Neural progenitor cell (in vitro differentiated cells): ENCODE measurements at regions not wholly inside any gene's neighbourhood (a gene's known extent, or its start where the extent isn't known, plus 50 kb on each side); places are given as distances from the start of the nearest gene placed in this dataset.
A peak's percentile ranks its signal among the peaks of the same experiment; 100 is the strongest.

Experiments used
- DNase-seq: peaks from one replicate; pipeline ENCODE4 v3.0.0-alpha.2; 2016; ENCODE audit warnings: low spot score
- H2AFZ ChIP-seq: fragments of 200-600 bp; sonication (generic); replicated peaks from 2 replicates; pipeline ENCODE4 v1.6.1; 2016; ENCODE audit warnings: antibody characterized with exemption
- H3F3A ChIP-seq: fragments of 200-600 bp; sonication (generic); 2 replicates; pipeline ENCODE4 v1.6.1; 2016; ENCODE audit warnings: antibody characterized with exemption, low read depth
- H3K27ac ChIP-seq: fragments of 200-600 bp; sonication (generic); 2 replicates; pipeline ENCODE4 v1.5.1; 2016; ENCODE audit warnings: mild to moderate bottlenecking
- H3K27me3 ChIP-seq: fragments of 200-600 bp; sonication (generic); 2 replicates; pipeline ENCODE4 v1.6.1; 2016; ENCODE audit warnings: mild to moderate bottlenecking, moderate library complexity
- H3K36me3 ChIP-seq: fragments of 200-600 bp; sonication (generic); 2 replicates; pipeline ENCODE4 v1.5.1; 2016
- H3K4me1 ChIP-seq: fragments of 200-600 bp; sonication (generic); 2 replicates; pipeline ENCODE4 v1.6.1; 2016; ENCODE audit warnings: mixed run types
- H3K4me2 ChIP-seq: fragments of 200-600 bp; sonication (generic); 2 replicates; pipeline ENCODE4 v1.6.1; 2016
- H3K4me3 ChIP-seq: fragments of 200-600 bp; sonication (generic); 2 replicates; pipeline ENCODE4 v1.5.1; 2016
- H3K79me2 ChIP-seq: fragments of 200-600 bp; sonication (generic); 2 replicates; pipeline ENCODE4 v1.6.1; 2016; ENCODE audit warnings: low read depth
- H3K9ac ChIP-seq: fragments of 200-600 bp; sonication (generic); 2 replicates; pipeline ENCODE4 v1.6.1; 2016
- H3K9me3 ChIP-seq: fragments of 200-600 bp; sonication (generic); 2 replicates; pipeline ENCODE4 v1.5.1; 2016; ENCODE audit warnings: low read depth
- H4K20me1 ChIP-seq: fragments of 200-600 bp; sonication (generic); 2 replicates; pipeline ENCODE4 v1.6.1; 2016; ENCODE audit warnings: low read depth
- H3K27ac Mint-ChIP-seq: 3 replicates; pipeline ENCODE4 v1.8.0; 2021; ENCODE audit warnings: mixed read lengths
- H3K27me3 Mint-ChIP-seq: 2 replicates; pipeline ENCODE4 v1.8.0; 2022; ENCODE audit warnings: low read depth, mild to moderate bottlenecking, inconsistent platforms, moderate library complexity, mixed read lengths; ENCODE audit not compliant: insufficient read depth
- H3K36me3 Mint-ChIP-seq: 3 replicates; pipeline ENCODE4 v1.8.0; 2021; ENCODE audit warnings: mixed read lengths
- H3K4me1 Mint-ChIP-seq: 3 replicates; pipeline ENCODE4 v1.8.0; 2021; ENCODE audit warnings: mixed read lengths
- H3K4me3 Mint-ChIP-seq: 3 replicates; pipeline ENCODE4 v1.8.0; 2021; ENCODE audit warnings: mild to moderate bottlenecking, moderate library complexity, mixed read lengths
- H3K9me3 Mint-ChIP-seq: 3 replicates; pipeline ENCODE4 v1.8.0; 2020; ENCODE audit warnings: mixed read lengths
- EZH2 ChIP-seq: fragments of 200-600 bp; sonication (generic); IDR thresholded peaks from 2 replicates; pipeline ENCODE4 v1.6.1; 2017; ENCODE audit warnings: antibody characterized with exemption, mild to moderate bottlenecking, moderate library complexity
- EZH2phosphoT487 ChIP-seq: fragments of 200-600 bp; sonication (generic); IDR thresholded peaks from 2 replicates; pipeline ENCODE4 v1.6.1; 2017; ENCODE audit warnings: antibody characterized with exemption
- TF ChIP-seq, protein P1 (sequence below): fragments of 200-600 bp; sonication (generic); IDR thresholded peaks from 2 replicates; pipeline ENCODE4 v1.5.1; 2017; ENCODE audit warnings: antibody characterized with exemption, mild to moderate bottlenecking

- H3K27ac ChIP-seq, result no peak overlapping the region
- TF ChIP-seq, protein P1, sequence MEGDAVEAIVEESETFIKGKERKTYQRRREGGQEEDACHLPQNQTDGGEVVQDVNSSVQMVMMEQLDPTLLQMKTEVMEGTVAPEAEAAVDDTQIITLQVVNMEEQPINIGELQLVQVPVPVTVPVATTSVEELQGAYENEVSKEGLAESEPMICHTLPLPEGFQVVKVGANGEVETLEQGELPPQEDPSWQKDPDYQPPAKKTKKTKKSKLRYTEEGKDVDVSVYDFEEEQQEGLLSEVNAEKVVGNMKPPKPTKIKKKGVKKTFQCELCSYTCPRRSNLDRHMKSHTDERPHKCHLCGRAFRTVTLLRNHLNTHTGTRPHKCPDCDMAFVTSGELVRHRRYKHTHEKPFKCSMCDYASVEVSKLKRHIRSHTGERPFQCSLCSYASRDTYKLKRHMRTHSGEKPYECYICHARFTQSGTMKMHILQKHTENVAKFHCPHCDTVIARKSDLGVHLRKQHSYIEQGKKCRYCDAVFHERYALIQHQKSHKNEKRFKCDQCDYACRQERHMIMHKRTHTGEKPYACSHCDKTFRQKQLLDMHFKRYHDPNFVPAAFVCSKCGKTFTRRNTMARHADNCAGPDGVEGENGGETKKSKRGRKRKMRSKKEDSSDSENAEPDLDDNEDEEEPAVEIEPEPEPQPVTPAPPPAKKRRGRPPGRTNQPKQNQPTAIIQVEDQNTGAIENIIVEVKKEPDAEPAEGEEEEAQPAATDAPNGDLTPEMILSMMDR, result no peak
- TF ChIP-seq EZH2phosphoT487 (no peak), EZH2 (no peak)
Observed at GRCh38 chr1:60826320-60827094, 255.9 kb upstream of the NFIA start.

GRCh38 chr1:60825593-60825992, 256.8 kb upstream of the NFIA start:
- Histone ChIP-seq H3K9ac (no peak overlapping the region), H3K79me2 (no peaks in the 10 kb centered on the region), H4K20me1 (no peaks in the 10 kb centered on the region), H3K27me3 (no peaks in the 10 kb centered on the region), H2AFZ (peak overlapping the region; percentile 19), H3K27ac (no peak overlapping the region), H3K36me3 (no peaks in the 10 kb centered on the region), H3K4me3 (no peak overlapping the region), H3K4me1 (no peaks in the 10 kb centered on the region), H3K4me2 (no peak overlapping the region), H3K9me3 (no peaks in the 10 kb centered on the region), H3F3A (no peaks in the 10 kb centered on the region)
- Mint-ChIP-seq H3K4me1 (no peaks in the 10 kb centered on the region), H3K4me3 (no peak overlapping the region), H3K9me3 (peaks cover 5% of the 10 kb centered on the region), H3K27ac (no peak overlapping the region), H3K36me3 (peaks cover 7% of the 10 kb centered on the region), H3K27me3 (no peaks in the 10 kb centered on the region)
- DNase-seq, result no peak
- TF ChIP-seq EZH2, result no peak
- TF ChIP-seq, protein P1, result peak; percentile 27

More at GRCh38 chr1:60826320-60827094, 255.9 kb upstream of the NFIA start:
- H3K4me1 Mint-ChIP-seq, result no peaks in the 10 kb centered on the region
- H3K9me3 Mint-ChIP-seq, result peaks cover 5% of the 10 kb centered on the region
- no peak for DNase-seq
- Histone ChIP-seq H3K27me3 (no peaks in the 10 kb centered on the region), H2AFZ (no peak overlapping the region), H3K9ac (no peak overlapping the region), H3K9me3 (no peaks in the 10 kb centered on the region), H3K36me3 (no peaks in the 10 kb centered on the region), H3K4me2 (no peak overlapping the region), H3K4me1 (no peaks in the 10 kb centered on the region), H3K4me3 (no peak overlapping the region), H4K20me1 (no peaks in the 10 kb centered on the region), H3K79me2 (no peaks in the 10 kb centered on the region), H3F3A (no peaks in the 10 kb centered on the region)
- H3K4me3 Mint-ChIP-seq, result no peak overlapping the region
- peaks cover 4% of the 10 kb centered on the region for H3K36me3 Mint-ChIP-seq
- no peak overlapping the region for H3K27ac Mint-ChIP-seq
- no peaks in the 10 kb centered on the region for H3K27me3 Mint-ChIP-seq

DNA sequence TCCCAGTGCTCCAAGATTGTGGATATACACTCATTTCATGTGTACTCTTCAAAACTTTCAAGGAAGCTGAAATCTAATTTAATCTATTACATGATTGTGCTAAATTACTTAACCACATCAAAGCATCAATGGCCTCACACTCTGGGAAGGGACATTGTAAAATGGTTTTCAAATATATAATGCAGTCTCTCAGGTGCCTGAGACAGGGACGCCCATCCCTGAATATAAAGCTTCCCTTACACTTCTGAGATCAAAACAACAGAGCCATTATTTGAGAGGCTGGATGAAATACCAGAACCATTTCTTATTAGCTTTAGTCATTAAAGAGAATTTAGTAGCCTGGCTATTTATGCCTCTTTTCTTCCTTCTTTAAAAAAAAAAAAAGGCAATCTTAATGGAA, 259.2 kb upstream of the NFIA start:
- H3K27me3 ChIP-seq, result no peaks in the 10 kb centered on the region
- no peaks in the 10 kb centered on the region for H3K79me2 ChIP-seq
- H3K9ac ChIP-seq, result no peak overlapping the region
- peaks cover 7% of the 10 kb centered on the region for H3K36me3 Mint-ChIP-seq
- TF ChIP-seq, protein P1, result no peak
- TF ChIP-seq EZH2phosphoT487 (no peak), EZH2 (no peak)
- no peaks in the 10 kb centered on the region for H3K9me3 ChIP-seq
- no peaks in the 10 kb centered on the region for H3F3A ChIP-seq
- H3K36me3 ChIP-seq, result no peaks in the 10 kb centered on the region
- no peak overlapping the region for H2AFZ ChIP-seq
- H3K4me2 ChIP-seq, result no peak overlapping the region
- H3K4me1 ChIP-seq, result no peaks in the 10 kb centered on the region
- H3K27me3 Mint-ChIP-seq, result no peaks in the 10 kb centered on the region
- no peak for DNase-seq
- no peak overlapping the region for H3K27ac ChIP-seq
- no peaks in the 10 kb centered on the region for H4K20me1 ChIP-seq
- H3K27ac Mint-ChIP-seq, result no peak overlapping the region
- no peak overlapping the region for H3K4me3 ChIP-seq
- peaks cover 3% of the 10 kb centered on the region for H3K9me3 Mint-ChIP-seq
- H3K4me3 Mint-ChIP-seq, result no peak overlapping the region
- no peaks in the 10 kb centered on the region for H3K4me1 Mint-ChIP-seq
